ENCODE measurements at regions not wholly inside any gene's neighbourhood (a gene's known extent, or its start where the extent isn't known, plus 50 kb on each side); places are given as distances from the start of the nearest gene placed in this dataset.
"Not testable (repeated sequence)": the region's sequence is repeated elsewhere in the genome, so short reads cannot be mapped to it uniquely, and the experiment has no call there.

DNA sequence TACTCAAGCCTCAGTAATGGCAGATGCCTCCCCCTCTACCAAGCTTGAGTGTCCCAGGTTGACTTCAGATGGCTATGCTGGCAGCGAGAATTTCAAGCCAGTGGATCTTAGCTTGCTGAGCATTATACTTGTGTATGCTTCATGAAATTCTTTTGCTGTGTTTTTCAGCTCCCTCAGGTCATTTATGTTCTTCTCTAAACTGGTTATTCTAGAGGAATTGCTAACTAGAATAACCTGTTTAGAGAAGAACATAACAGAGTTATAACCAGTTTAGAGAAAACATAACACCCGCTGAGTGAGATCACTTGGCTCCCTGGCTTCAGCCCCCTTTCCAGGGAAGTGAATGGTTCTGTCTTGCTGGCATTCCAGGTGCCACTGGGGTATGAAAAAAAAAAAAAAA lies 503.4 kb upstream of the MIS18BP1 start:
- not testable (repeated sequence) for H3K18ac ChIP-seq (ENCODE audit: extremely low read depth, low read length); H4K5ac ChIP-seq (ENCODE audit: insufficient read length, low read depth, low read length)

More for the DNA sequence above, 503.4 kb upstream of the MIS18BP1 start:
- H3K9ac ChIP-seq (replicated peaks in 1 of 4; ENCODE audit: extremely low read depth in 1 of 4, low read depth in 3 of 4, low read length in 3 of 4); H3K23ac ChIP-seq (ENCODE audit: insufficient read length); POLR2A ChIA-PET (ENCODE audit: partially characterized antibody); H3K36me3 ChIP-seq (ENCODE audit: control insufficient read depth in 2 of 4, insufficient read depth in 4 of 4, low read length in 3 of 4); H2BK5ac ChIP-seq (ENCODE audit: low read depth, low read length); H3K27me3 ChIP-seq (replicated peaks in 1 of 4; ENCODE audit: control insufficient read depth in 3 of 4, extremely low read depth in 1 of 4, insufficient read depth in 3 of 4, low read length in 3 of 4); H3K79me2 ChIP-seq (ENCODE audit: control insufficient read depth in 1 of 2, insufficient read depth in 2 of 2, low read length in 2 of 2); H4K8ac ChIP-seq (ENCODE audit: extremely low read depth, insufficient read depth, low read length); H3K4me2 ChIP-seq (ENCODE audit: insufficient read depth in 1 of 2, low read depth in 2 of 2, low read length in 2 of 2); H3K4me3 ChIP-seq (ENCODE audit: extremely low read depth in 1 of 4, insufficient read depth in 2 of 4, low read depth in 3 of 4, low read length in 4 of 4); H4K91ac ChIP-seq (replicated peaks; ENCODE audit: insufficient read length, low read length); H3K4me1 ChIP-seq (replicated peaks in 1 of 4; ENCODE audit: control insufficient read depth in 3 of 4, insufficient read depth in 4 of 4, low read length in 3 of 4); H2BK120ac ChIP-seq (replicated peaks; ENCODE audit: low read depth, low read length); H3K56ac ChIP-seq (replicated peaks; ENCODE audit: insufficient read length, low read depth, low read length); H3K23me2 ChIP-seq (ENCODE audit: low read depth, low read length); H3K14ac ChIP-seq (ENCODE audit: insufficient read length); H3K79me1 ChIP-seq (ENCODE audit: low read depth, low read length); H2BK15ac ChIP-seq (ENCODE audit: low read length); H3K9me3 ChIP-seq (ENCODE audit: insufficient read depth in 2 of 2, low read depth in 1 of 2, low read length in 1 of 2); FAIRE-seq; H3K27ac ChIP-seq (ENCODE audit: low read depth, low read length); DNase-seq (ENCODE audit: low read depth in 1 of 2, low spot score in 2 of 2); H2AK5ac ChIP-seq (ENCODE audit: low read depth, low read length); H2BK12ac ChIP-seq (ENCODE audit: low read depth, low read length); H2AFZ ChIP-seq (ENCODE audit: low read length); H2BK20ac ChIP-seq (ENCODE audit: low read length); H3K4ac ChIP-seq (replicated peaks; ENCODE audit: insufficient read length, low read depth, low read length); H4K20me1 ChIP-seq (replicated peaks in 1 of 2; ENCODE audit: control insufficient read depth in 1 of 2, insufficient read depth in 2 of 2, low read length in 2 of 2): not testable (repeated sequence)
- CTCF ChIA-PET (ENCODE audit: partially characterized antibody) = interaction anchor here (1.6 kb wide), 1 partner anchor 40 kb away, joined by 4 read pairs; no protein-coding TSS in a partner anchor
- 95% methylated on average over 2 of the region's 2 CpGs; no CpG with 5 or more reads in 1 of the 2 experiments for WGBS, 2 experiments (ENCODE audit: extremely low coverage in 1 of 2, insufficient coverage in 1 of 2, insufficient read length in 1 of 2, insufficient replicate concordance in 2 of 2, low coverage in 1 of 2, low lambda C conversion rate in 2 of 2, missing lambda C conversion rate in 1 of 2)

Data from H1 (cell line).